ENCODE measurements at regions not wholly inside any gene's neighbourhood (a gene's known extent, or its start where the extent isn't known, plus 50 kb on each side); places are given as distances from the start of the nearest gene placed in this dataset.

DNA sequence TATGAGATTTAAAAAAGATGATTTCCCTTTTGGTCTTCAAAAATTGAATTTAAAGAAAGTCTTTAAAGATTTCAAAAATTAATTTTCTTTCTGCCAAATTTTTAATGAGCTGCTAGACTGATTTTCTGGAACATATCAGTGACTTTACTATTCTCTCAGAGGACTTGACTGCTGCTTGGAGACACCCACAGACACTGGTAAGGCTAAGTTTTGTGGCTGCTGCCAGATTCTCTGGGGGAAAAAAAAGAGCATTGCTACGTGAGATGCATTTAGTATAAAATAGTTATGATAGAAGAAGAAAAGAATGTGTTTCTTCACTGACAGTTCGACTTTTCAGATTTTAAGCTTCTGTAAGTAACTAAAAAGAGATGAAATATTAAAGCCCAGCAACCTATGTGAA, 193.3 kb upstream of the GRIN3A start:
- DNase-seq = no peak
- no peak overlapping the region for H3K4me3 ChIP-seq (ENCODE audit: low read length)
- no peaks in the 10 kb centered on the region for H3K9me3 Mint-ChIP-seq
- no peak overlapping the region for H3K27ac Mint-ChIP-seq
- H3K36me3 ChIP-seq (ENCODE audit: control insufficient read depth, insufficient read depth, low read length) = no peaks in the 10 kb centered on the region
- H3K9me3 ChIP-seq (ENCODE audit: control insufficient read depth, low read length) = peaks cover 10% of the 10 kb centered on the region
- H3K9ac ChIP-seq (ENCODE audit: extremely low read depth, low read length, poor library complexity, severe bottlenecking) = no peak overlapping the region
- no peak overlapping the region for H3K27ac ChIP-seq (ENCODE audit: low read depth, low read length)
- no peaks in the 10 kb centered on the region for H3K36me3 Mint-ChIP-seq (ENCODE audit: low read depth)
- TF ChIP-seq, protein P1, sequence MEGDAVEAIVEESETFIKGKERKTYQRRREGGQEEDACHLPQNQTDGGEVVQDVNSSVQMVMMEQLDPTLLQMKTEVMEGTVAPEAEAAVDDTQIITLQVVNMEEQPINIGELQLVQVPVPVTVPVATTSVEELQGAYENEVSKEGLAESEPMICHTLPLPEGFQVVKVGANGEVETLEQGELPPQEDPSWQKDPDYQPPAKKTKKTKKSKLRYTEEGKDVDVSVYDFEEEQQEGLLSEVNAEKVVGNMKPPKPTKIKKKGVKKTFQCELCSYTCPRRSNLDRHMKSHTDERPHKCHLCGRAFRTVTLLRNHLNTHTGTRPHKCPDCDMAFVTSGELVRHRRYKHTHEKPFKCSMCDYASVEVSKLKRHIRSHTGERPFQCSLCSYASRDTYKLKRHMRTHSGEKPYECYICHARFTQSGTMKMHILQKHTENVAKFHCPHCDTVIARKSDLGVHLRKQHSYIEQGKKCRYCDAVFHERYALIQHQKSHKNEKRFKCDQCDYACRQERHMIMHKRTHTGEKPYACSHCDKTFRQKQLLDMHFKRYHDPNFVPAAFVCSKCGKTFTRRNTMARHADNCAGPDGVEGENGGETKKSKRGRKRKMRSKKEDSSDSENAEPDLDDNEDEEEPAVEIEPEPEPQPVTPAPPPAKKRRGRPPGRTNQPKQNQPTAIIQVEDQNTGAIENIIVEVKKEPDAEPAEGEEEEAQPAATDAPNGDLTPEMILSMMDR (conservative IDR thresholded peaks at IDR 0.05) = no peak
- WGBS, 2 experiments (ENCODE audit: insufficient coverage in 1 of 2, insufficient read length in 1 of 2) = 56 to 100% methylated on average over 1 to 2 of the region's 2 CpGs
- H3K4me1 Mint-ChIP-seq = no peaks in the 10 kb centered on the region
- H3K4me3 Mint-ChIP-seq = no peak overlapping the region
- H3K27me3 ChIP-seq (ENCODE audit: control insufficient read depth, insufficient read depth, low read length, poor library complexity, severe bottlenecking) = no peaks in the 10 kb centered on the region
- no peaks in the 10 kb centered on the region for H3K27me3 Mint-ChIP-seq (ENCODE audit: insufficient read depth)
- no peaks in the 10 kb centered on the region for H3K4me1 ChIP-seq (ENCODE audit: control insufficient read depth, insufficient read depth, low read length)

DNA sequence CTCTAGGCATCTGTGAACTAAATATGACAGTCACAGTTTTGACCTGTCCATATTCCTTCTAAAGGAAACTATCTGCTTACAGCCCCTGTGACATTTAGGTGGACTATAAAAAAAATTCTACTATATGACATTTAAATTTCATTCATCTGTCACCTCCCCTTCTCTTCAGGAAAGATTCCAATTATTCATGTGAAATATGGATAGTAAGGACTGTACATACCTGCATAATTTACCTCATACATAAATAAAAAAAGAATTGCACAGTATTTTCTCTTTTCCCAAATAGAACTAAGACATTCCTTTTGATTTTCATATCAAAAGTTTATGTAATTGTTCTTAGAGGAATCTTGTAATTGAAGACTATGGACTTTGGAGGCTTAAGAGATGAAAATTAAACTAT, 192.3 kb upstream of the GRIN3A start:
- Mint-ChIP-seq H3K9me3 (no peaks in the 10 kb centered on the region), H3K27ac (no peak overlapping the region), H3K4me3 (no peak overlapping the region), H3K27me3 (ENCODE audit: insufficient read depth) (no peaks in the 10 kb centered on the region), H3K36me3 (ENCODE audit: low read depth) (no peaks in the 10 kb centered on the region), H3K4me1 (no peaks in the 10 kb centered on the region)
- Histone ChIP-seq H3K36me3 (ENCODE audit: control insufficient read depth, insufficient read depth, low read length) (no peaks in the 10 kb centered on the region), H3K27me3 (ENCODE audit: control insufficient read depth, insufficient read depth, low read length, poor library complexity, severe bottlenecking) (no peaks in the 10 kb centered on the region), H3K4me1 (ENCODE audit: control insufficient read depth, insufficient read depth, low read length) (no peaks in the 10 kb centered on the region), H3K27ac (ENCODE audit: low read depth, low read length) (no peak overlapping the region), H3K9ac (ENCODE audit: extremely low read depth, low read length, poor library complexity, severe bottlenecking) (no peak overlapping the region), H3K4me3 (ENCODE audit: low read length) (no peak overlapping the region), H3K9me3 (ENCODE audit: control insufficient read depth, low read length) (peaks cover 10% of the 10 kb centered on the region)
- DNase-seq = no peak
- TF ChIP-seq, protein P1 (conservative IDR thresholded peaks at IDR 0.05) = no peak

DNA sequence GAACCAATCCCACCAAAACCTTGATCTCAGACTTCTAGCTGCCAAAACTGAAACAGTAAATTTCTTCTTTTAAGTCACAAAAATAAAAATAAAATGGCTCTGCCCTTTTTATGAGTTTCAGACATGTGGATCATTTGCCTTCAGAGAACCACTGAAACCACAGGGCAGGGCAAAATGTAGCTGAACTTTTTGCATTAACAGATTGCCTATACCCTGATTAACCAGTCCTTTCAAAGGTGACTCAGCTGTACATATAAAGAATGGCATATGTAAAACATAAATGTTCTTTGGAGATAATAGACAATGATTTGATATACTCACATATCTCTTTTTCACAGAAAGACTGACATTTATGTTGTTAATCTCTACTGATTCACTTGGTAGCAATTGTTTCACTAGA, 187.1 kb upstream of the GRIN3A start:
- Histone ChIP-seq H3K9me3 (ENCODE audit: control insufficient read depth, low read length) (peaks cover 4% of the 10 kb centered on the region), H3K27ac (ENCODE audit: low read depth, low read length) (no peak overlapping the region), H3K4me1 (ENCODE audit: control insufficient read depth, insufficient read depth, low read length) (no peaks in the 10 kb centered on the region), H3K27me3 (ENCODE audit: control insufficient read depth, insufficient read depth, low read length, poor library complexity, severe bottlenecking) (no peaks in the 10 kb centered on the region), H3K36me3 (ENCODE audit: control insufficient read depth, insufficient read depth, low read length) (no peaks in the 10 kb centered on the region), H3K4me3 (ENCODE audit: low read length) (no peak overlapping the region), H3K9ac (ENCODE audit: extremely low read depth, low read length, poor library complexity, severe bottlenecking) (no peak overlapping the region)
- TF ChIP-seq, protein P1 (conservative IDR thresholded peaks at IDR 0.05) = no peak
- Mint-ChIP-seq H3K36me3 (ENCODE audit: low read depth) (no peaks in the 10 kb centered on the region), H3K27me3 (ENCODE audit: insufficient read depth) (no peaks in the 10 kb centered on the region), H3K4me3 (no peak overlapping the region), H3K9me3 (no peaks in the 10 kb centered on the region), H3K27ac (no peak overlapping the region), H3K4me1 (no peaks in the 10 kb centered on the region)
- DNase-seq = no peak
